HL-60 (cell line): ENCODE measurements at regions not wholly inside any gene's neighbourhood (a gene's known extent, or its start where the extent isn't known, plus 50 kb on each side); places are given as distances from the start of the nearest gene placed in this dataset.

ENCODE experiments used
- DNase-seq, 2 experiments: peaks; one replicate each; pipeline ENCODE4 v3.0.0-alpha.2; 2010 to 2020; ENCODE audit warnings: low read depth in 1 of 2, low spot score in 1 of 2
- H3K27ac ChIP-seq: fragments of 250-450 bp; sonication (Bioruptor Pico); replicated peaks from 2 replicates; pipeline ENCODE4 v1.5.1; 2020; ENCODE audit warnings: mild to moderate bottlenecking, moderate library complexity
- H3K27me3 ChIP-seq: fragments of 250-450 bp; sonication (Bioruptor Pico); 2 replicates; pipeline ENCODE4 v1.5.1; 2021; ENCODE audit warnings: mild to moderate bottlenecking, moderate library complexity; ENCODE audit not compliant: insufficient read depth, poor library complexity, severe bottlenecking
- H3K4me3 ChIP-seq: replicated peaks from 2 replicates; pipeline ENCODE4 v1.5.1; 2011; ENCODE audit warnings: mild to moderate bottlenecking, control low read depth, low read length; ENCODE audit not compliant: insufficient read depth
- CTCF ChIP-seq: IDR thresholded peaks from one replicate; pipeline ENCODE4 v1.5.1; 2011; ENCODE audit warnings: low read length, control low read depth, inconsistent platforms; ENCODE audit not compliant: insufficient read depth
- GABPA ChIP-seq: IDR thresholded peaks from 2 replicates; pipeline ENCODE4 v1.6.1; 2012; ENCODE audit warnings: low read depth
- POLR2AphosphoS5 ChIP-seq: IDR thresholded peaks from 2 replicates; pipeline ENCODE4 v1.6.1; 2012; ENCODE audit warnings: low read depth
- REST ChIP-seq: IDR thresholded peaks from 2 replicates; pipeline ENCODE4 v1.6.1; 2012; ENCODE audit warnings: low read depth; ENCODE audit not compliant: insufficient replicate concordance
- SPI1 ChIP-seq: IDR thresholded peaks from 2 replicates; pipeline ENCODE4 v1.6.1; 2012; ENCODE audit warnings: low read depth, mild to moderate bottlenecking, borderline replicate concordance

GRCh38 chr10:129020651-129021330 is 446.2 kb upstream of the MGMT start:
- TF ChIP-seq SPI1: no peak
- TF ChIP-seq REST: no peak
- TF ChIP-seq POLR2AphosphoS5: no peak
- no peak for TF ChIP-seq GABPA
- no peak for TF ChIP-seq CTCF
- Histone ChIP-seq H3K4me3 (no peak overlapping the region), H3K27me3 (no peaks in the 10 kb centered on the region), H3K27ac (no peak overlapping the region)
- no peak for DNase-seq

- TF ChIP-seq CTCF (no peak), REST (no peak), POLR2AphosphoS5 (no peak), SPI1 (no peak), GABPA (no peak)
- Histone ChIP-seq H3K4me3 (no peak overlapping the region), H3K27ac (no peak overlapping the region), H3K27me3 (no peaks in the 10 kb centered on the region)
- DNase-seq: no peak
These were observed 445.3 kb upstream of the MGMT start for GRCh38 chr10:129021594-129022304.

- no peak for TF ChIP-seq GABPA
- Histone ChIP-seq H3K27me3 (no peaks in the 10 kb centered on the region), H3K27ac (no peak overlapping the region), H3K4me3 (no peak overlapping the region)
- DNase-seq: no peak
These were observed 444.0 kb upstream of the MGMT start for GRCh38 chr10:129023082-129023481.

- DNase-seq: no peak
- TF ChIP-seq POLR2AphosphoS5: no peak
- no peak for TF ChIP-seq SPI1
- Histone ChIP-seq H3K27me3 (no peaks in the 10 kb centered on the region), H3K4me3 (no peak overlapping the region), H3K27ac (no peak overlapping the region)
These were observed 443.0 kb upstream of the MGMT start for GRCh38 chr10:129024046-129024445.
